ENCODE measurements at regions not wholly inside any gene's neighbourhood (a gene's known extent, or its start where the extent isn't known, plus 50 kb on each side); places are given as distances from the start of the nearest gene placed in this dataset.

DNA sequence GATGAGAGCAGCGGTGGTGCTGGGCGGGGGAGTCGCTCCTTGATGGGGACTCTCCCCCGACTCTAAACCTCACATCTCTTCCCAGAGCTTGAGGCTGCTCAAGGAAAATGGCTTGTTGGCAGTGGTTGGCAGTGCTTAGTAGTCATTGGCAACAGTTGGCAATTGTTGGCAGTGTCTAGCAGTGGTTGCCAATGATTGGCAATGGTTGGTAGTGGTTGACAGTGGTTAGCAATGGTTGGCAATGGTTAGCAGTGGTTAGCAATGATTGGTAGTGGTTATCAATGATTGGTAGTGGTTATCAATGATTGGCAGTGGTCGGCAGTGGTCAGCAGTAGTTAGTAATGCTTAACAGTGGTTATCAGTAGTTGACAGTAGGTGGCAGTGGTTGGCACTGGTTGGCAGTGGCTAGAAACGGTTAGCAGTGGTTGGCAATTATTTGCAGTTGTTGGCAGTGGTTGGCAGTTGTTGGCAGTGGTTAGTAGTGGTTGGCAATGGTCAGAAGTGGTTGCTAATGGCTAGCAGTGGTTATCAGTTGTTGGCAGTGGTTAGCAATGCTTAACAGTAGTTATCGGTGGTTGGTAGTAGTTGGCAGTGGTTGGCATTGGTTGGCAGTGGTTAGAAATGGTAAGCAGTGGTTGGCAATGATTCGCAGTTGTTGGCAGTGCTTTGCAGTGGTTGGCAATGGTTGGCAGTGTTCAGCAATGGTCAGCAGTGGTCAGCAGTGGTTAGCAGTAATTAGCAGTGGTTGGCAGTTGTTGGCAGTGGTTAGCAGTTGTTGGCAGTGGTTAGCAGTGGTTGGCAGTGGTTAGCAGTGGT lies 85.4 kb upstream of the OTOS start:
- DNase-seq (ENCODE audit: low read depth in 2 of 3, low spot score in 2 of 3): no peak

DNA sequence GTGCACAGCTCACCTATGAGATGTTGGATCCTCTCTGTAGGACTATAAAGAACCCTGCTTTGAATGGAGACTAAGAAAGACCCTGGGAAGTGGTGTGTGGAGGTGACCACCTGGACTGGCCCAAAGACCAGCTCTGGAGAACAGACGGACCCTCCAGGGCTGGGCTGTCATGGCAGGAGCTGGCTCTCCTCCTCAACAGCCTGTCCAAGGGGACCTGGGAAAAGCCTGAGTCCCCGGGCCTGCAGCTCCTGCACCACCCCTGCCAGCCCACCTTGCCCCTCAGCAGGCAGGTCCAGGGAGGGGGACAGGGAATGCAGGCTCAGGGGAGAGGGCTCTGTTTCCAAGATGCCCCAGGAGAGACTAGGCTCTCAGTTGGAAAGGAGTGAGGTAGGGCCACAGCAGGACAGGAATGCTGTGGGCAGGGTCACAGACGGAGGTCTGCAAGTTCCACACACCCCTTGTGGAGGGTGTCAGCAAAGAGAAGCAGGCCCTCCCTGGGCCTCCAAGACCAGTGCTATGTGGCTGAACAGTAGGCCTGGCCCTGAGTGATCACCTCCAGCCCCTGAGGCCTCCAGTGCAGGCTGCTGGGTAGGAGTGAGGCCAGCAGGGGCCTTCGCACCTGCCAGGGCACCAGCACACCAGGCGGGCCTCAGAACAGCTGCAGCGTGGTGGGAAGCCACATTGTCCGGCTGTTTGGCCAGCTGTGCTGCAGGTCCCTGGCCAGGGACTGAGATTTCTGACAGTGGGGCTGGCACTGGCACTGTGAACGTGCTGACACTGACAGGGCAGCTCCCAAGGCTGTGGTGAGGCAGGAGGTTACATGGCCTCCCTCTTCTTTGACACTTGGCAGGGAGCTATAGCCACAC lies 86.4 kb upstream of the OTOS start:
- DNase-seq (ENCODE audit: low read depth in 2 of 3, low spot score in 2 of 3): no peak

DNA sequence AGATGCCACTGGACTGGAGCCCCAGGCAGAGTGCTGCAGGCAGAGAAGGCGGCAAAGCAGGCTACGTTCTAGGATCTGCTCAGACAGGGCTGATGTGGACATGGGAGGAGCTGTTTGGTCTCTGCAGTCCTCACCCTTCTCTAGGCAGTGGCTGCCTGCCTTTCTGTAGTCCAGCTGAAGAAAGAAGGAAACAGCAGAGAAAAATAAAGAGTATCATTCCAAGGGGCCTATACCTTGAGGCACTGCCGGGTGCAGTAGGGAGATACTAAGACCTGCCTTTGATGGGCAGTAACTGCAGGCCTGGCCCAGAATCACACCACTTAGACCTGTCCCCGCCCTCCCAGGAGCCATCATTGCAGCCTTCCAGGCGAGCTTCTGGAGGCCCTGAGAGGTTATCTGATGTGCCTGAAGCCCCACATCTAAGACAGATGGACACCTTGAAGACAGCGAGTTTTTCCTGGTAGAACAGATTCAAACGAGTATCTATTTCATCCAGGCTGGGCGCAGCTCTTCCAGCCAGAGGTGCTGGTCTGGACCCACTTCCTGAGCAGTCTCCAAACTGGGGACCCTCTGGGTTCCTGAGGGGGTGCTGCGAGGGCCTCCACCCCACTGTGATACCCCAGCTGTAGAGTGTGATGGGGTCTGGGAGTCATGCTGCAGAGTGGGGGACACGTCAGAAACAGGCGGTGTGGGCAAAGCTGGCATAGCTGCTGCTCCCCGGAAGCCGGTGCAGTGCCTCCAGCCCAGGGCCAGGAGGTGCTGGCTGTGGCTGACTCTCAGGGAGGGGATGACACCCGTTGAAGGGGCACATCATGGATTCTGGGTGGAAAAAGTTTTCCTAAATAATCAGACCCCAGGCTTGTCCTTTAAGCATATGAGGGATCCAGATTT lies 87.3 kb upstream of the OTOS start:
- no peak for DNase-seq (ENCODE audit: low read depth in 2 of 3, low spot score in 2 of 3)

DNA sequence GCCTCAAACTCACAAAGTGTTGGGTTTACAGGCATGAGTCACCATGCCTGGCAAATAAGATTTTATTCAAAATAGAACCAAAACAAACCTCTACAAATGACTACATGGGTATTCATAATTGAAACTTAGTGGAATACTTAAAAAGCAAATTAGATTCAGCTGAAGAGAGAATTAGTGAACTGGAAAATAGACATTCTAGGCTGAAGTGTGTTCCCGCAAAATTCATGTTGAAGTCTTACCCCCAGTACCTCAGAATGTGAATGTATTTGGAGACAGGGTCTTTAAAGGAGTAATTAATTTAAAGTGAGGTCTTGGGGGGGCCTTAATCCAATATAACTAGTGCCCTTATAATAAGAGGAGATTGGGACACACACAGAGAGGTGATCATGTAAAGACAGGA lies 88.5 kb upstream of the OTOS start:
- DNase-seq (ENCODE audit: low read depth in 2 of 3, low spot score in 2 of 3): no peak

DNA sequence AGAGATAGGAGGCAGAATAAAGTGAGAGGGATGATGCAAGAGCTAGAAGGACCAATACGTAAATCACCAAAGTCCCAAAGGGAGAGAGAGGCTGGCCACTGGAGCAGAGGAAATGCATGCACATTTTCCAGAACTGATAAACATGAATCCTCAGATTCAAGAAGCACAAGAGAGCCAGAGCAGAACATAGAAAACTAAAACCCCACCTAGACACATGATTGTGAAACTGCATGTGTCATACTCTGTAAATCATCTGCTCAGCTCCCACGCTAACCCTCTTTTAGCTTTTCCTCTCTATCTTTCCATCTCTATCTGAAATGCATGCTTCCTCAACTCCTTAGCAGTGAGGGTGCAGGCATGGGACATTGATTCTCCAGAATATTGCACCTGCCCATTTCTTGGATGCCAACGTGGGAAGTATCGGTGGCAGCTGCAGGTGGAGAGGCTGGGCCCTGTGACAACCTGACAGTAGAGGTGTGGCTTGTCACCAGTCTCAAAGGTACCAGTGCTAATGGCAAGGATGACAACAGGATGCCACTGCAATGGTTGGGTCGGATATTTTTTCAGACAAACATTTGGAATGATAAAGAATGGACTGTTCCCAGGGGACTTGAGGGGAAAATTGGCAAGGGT lies 89.3 kb upstream of the OTOS start:
- no peak for DNase-seq (ENCODE audit: low read depth in 2 of 3, low spot score in 2 of 3)

DNA sequence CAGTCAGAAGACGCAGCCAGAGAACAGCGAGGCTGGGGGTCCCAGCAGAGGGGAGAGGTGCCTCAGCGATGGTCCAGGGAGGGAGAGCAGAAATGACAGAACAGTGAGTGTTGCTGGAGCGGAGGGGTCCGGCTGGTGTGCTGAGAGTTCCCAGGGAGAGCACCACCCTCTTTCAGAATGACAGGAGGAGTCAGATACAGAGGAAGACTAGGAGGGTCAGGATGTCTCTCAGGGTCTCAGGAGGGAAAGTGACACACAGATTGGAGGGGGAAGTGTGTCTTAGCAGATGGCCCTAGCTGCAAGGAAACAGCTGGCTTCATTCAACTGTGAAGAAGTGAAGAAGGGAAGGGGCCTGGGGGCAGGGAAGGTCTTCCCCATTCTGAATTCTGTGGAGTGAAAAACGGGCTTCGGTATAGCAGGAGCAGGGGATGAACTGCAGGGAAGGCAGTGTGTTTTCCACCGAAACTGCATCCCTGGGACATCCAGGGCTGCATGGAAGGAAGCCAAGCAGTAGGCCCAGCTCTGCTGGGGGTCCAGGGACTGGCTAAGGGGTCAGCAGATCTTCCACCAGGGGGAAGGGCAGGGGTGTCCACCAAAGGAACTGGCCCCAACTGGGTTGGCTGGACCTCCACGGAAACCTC lies 90.0 kb upstream of the OTOS start:
- peak in 1 of 3 donors; percentile 26 for DNase-seq (ENCODE audit: low read depth in 2 of 3, low spot score in 2 of 3)

DNA sequence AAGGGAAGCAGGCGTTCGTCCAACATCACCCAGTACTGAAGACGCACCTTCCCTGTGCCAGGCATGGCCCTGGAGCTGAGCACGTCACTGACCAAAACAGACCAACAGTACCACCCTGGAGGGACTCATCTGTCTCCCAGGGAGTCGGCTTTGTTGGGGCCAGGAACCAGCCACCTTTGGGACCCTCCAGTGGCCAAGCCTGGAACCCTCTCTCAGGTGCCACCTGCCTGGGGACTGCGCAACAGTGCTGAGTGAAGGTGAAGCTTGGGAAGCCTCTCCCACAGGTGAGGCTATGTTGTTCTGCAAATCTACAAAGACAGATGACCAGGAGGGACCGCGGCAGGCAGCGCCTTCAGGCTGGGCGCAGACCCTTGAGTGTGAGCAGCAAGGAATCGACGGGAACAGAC lies 91.4 kb upstream of the OTOS start:
- no peak for DNase-seq (ENCODE audit: low read depth in 2 of 3, low spot score in 2 of 3)

DNA sequence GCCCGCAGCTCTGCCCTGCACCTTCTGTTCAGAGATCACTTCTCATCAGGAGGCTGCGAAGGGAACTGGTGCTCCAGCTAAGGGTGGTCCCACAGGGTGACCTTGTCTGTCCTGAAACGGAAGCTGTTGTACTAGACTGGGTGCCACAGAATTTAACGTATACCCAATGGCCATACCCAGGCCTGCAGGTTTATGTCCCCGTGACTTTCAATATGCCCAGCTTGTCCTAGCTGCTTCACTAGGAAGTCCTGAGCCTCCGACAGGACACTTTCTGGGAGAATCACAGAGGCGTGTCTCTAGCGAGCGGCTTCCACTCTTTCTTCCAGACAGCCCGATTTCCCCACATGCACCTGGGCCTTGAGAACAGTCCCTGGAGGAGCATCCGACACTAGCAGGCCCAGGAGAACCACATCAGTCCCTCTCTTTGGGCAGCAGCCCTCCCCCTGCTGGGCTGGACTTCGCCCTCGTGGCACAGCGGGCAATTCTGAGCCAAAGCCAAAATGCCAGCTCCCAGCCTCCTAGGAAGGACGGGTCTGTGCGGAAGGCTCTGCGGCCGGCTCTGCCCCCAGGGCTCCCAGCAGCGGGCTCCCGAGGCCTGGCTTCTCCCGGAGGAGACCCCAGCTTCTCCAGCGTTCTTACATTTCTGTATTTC lies 91.9 kb upstream of the OTOS start:
- DNase-seq (ENCODE audit: low read depth in 2 of 3, low spot score in 2 of 3): no peak

DNA sequence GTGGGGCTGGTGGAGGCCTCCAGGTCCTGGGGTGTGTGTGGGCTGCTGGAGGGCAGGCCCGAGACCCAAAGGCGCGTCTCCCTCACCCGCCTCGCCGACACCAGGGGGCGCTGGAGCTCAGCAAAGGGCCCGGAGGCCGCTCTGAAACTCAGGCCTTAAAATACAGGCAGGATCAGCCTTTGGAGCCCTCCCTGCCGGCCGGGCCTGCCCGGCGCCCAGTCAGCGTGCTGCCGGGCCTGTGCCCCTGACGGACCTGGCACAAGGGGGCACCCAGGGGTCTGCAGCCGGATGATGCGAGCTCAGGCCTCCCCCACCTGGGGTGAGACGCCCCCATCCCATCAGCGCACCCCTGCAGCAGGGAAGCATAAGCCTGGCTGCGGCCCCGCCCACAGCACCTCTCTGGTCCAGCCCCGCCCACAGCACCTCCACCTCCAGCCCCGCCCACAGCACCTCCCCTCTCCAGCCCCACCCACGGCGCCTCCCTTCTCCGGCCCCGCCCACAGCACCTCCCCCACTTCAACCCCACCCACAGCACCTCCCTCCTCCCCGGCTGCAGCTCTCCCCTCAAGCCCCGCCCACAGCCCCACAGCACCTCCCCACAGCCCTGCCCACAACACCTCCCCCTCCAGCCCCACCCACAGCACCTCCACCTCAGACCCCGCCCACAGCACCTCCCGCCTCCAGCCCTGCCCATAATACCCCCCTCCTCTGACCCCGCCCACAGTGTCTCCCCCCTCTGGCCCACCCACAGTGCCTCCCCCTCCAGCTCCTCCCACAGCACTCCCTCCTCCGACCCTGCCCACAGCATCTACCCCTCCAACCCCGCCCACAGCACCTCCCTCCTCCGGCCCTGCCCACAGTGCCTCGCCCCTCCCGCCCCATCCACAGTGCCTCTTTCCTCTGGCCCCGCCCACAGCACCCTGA lies 92.8 kb upstream of the OTOS start:
- peak; percentile 39 to 79 (median 69) for DNase-seq (ENCODE audit: low read depth in 2 of 3, low spot score in 2 of 3)

DNA sequence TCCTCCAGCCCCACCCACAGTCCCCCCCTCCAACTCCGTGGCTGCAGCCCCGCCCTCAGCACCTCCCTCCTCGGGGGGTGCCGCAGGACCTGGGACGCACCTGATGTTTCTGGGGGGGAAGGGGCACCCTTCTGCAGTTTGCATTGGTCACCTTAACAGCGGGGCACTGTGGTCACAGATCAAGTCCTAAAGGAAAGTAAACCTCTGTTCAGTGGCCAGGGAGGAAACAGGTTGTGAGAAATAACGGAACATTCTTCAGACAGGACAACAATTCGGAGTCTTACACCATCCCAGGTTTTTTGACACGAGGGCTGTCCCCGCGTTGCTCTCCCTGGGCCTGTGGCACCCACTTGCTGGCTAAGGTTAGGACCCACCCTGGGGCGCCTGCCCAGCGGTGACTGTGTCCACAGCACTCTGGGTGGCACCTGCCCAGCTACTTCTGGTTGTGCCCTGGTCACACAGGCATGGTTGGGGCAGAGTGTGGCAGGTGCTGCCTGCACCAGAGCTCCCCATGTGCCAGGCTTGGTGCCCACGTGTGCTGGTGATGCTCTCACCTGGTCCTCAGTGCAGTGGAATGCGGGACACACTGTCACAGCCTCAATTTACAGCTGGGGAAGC lies 93.5 kb upstream of the OTOS start:
- DNase-seq (ENCODE audit: low read depth in 2 of 3, low spot score in 2 of 3): peak in 1 of 3 donors; percentile 64

DNA sequence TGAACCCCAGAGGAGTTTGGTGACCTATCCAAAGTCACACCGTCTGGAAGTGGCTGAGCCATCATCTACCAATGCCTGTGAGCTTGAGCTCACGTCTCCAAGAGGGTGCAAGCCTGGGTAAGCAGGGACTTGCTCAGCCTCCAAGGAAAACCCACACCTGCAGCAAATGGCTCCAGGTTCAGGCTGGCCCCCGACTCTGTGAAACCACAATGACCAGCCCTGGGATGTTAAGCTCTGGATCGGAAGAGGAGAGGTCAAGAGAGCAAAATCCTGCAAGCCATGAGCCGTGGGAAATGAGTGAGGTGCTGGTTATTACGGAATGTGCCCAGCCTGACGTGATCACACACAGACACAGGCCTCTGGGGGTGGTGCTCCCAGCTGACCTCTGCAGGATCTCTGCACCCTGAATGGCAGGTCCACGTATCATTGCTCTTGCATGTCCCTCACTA lies 94.1 kb upstream of the OTOS start:
- no peak for DNase-seq (ENCODE audit: low read depth in 2 of 3, low spot score in 2 of 3)

DNA sequence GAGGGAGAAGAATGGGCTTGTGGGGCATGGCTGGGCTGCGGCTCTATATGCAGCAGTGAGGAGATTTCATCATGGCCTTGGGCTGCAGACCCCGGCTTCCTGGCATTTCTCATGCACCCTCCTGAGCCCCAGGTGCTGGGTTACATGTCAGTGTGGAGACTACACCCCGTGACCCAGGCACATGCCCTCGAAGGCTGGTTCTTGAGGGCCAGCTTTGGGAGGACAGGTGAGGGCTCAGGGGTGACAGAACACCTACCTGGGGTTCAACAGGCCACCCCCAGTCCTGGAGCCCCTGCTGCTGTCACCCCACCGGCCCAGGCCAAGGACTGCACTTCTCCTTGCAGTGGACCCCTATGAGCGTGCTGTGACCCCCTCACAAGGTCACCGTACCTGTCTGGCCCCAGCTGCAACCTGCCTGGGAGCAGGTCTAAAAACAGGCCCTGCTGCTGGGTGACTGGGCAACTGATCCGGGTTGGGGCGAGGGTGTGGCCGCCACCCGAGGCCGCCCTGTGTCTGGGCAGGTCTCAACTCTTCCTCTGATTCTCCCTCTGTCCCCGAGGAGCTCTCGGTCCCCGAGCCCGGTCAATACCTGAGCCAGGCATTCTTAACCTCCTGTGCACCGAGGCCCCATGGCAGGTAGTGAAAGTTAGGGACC lies 94.8 kb upstream of the OTOS start:
- DNase-seq (ENCODE audit: low read depth in 2 of 3, low spot score in 2 of 3): no peak

DNA sequence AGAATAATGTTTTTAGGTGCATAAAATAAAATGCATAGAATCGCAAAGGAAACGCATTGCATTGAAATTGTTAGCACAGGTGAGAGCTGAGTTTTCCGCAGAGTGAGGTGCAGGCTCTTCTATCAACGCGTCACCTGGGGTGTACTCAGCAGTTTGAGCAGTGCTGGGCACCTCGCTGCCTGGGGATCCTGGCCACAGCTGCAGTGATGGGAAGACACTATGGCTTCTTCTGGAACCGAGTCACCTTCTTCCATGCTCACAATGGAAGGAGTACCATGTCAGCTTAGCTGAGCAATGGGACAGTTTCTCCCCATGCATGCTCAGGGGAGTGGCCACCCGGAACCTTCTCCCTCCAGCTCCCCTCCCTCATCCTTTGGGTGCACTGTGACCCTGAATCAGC lies 95.4 kb upstream of the OTOS start:
- DNase-seq (ENCODE audit: low read depth in 2 of 3, low spot score in 2 of 3): no peak

DNA sequence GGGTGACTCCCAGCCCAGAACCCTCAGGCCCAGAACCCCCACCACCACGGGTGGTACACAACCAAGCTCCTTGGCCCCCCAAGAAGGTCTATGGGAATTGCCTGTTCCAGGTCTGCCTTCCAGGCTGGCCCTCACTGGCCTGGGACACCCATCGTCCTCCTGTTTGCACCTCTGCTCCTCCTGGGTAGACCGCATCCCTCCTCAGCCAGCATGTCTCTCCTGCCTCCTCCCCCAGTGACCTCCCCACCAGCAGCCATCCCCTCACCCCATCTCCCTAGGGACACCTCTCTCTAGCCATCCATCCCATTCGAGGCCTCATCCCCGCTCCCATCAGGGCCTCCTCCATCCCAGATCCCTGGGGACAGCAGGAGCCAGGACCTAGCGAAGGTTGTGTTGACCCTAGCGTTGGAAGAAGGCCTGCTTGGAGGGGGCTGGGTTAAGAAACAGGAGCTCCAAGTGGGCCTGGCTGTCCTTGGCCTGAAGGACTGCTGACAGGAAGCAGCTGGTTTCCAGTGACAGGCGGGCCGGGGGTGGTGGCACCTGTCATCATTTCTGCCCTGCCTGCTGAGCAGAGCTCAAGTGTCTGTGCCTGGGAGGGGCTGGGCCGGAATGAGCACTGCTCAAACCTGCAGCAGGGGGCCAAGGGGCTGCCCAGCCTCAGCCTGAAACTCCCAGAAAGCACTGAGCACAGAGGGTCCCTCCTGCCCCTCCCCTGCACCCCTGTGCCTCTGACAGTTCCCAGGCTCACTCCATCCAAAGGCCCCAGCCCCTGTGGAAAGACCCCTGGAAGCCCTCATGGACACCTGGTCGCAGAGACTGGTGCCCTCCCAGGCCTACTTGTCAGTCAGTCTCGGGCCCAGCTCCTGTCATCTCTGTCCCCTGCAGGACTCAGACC lies 96.0 kb upstream of the OTOS start:
- peak in 2 of 3 donors; percentile 48 to 78 for DNase-seq (ENCODE audit: low read depth in 2 of 3, low spot score in 2 of 3)

DNA sequence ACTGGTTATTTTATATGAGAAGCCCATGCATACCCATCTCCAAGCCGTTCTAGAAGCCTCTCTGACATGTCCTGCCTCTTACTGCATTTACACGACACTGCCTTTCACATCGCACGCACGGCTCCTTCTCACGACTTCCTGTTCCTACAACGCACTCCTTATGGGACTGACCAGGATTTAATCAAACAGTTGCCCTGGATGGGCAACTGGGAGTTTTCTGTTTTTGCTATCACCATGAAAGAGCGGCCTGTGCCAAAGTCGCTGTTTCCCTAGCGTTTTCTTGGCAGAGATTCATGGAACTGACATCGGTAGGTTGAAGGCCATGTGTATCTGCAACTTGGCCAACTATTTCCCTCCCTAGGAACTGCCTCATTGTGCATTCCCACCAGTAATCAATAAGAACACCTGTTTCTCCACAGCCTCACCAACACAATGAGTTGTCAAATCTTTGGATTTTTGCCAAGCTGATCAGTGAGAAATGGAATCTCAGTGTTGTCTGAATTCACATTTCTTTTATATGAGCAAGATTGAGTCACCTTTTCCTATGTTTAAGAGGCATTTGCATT lies 97.2 kb upstream of the OTOS start:
- DNase-seq (ENCODE audit: low read depth in 2 of 3, low spot score in 2 of 3): no peak

DNA sequence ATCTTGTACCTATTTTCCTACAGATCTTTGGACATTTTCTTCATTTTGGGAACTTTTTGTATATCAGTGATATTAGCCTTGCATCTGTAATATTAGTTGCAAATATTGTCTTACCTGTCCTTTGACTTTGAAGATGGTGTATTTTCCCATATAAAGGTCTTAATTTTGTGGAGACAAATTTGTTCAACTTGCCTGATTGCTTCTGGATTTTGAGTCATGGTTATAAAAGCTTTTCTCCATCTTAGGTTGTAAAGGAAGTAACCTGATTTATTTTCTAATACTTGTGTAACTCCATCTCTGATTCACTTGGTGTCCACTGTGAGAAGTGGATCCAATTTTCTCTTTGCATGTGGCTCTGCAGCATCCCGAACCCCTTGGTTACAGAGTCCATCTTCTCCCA lies 97.7 kb upstream of the OTOS start:
- DNase-seq (ENCODE audit: low read depth in 2 of 3, low spot score in 2 of 3): no peak
